H1 (cell line): ENCODE measurements at regions not wholly inside any gene's neighbourhood (a gene's known extent, or its start where the extent isn't known, plus 50 kb on each side); places are given as distances from the start of the nearest gene placed in this dataset.

Experiments
- CTCF ChIA-PET: fragments of 300-600 bp; sonication (Branson Sonifier 250); formaldehyde crosslinking; loops from one replicate; lab custom pipeline; 2021; ENCODE audit not compliant: partially characterized antibody; lab: Charles Lee
- POLR2A ChIA-PET: fragments of 300-600 bp; sonication (Branson Sonifier 250); formaldehyde crosslinking; loops from one replicate; lab custom pipeline; 2021; ENCODE audit warnings: inconsistent platforms; ENCODE audit not compliant: partially characterized antibody; lab: Charles Lee
- DNase-seq, 2 experiments: peaks; one replicate each; pipeline versions ENCODE4 v3.0.0 to v3.0.0-alpha.2; 2010 to 2022; ENCODE audit warnings: low spot score in 2 of 2, low read depth in 1 of 2, mixed read lengths in 1 of 2
- FAIRE-seq: peaks from 2 replicates; lab custom pipeline; 2011; peaks lifted over from hg19 to GRCh38; lab: Jason Lieb, UNC
- H2AFZ ChIP-seq: 2 replicates; pipeline ENCODE4 v1.8.1; 2012; ENCODE audit warnings: low read length, inconsistent platforms
- H2AK5ac ChIP-seq: 2 replicates; pipeline ENCODE4 v1.6.1; 2013; ENCODE audit warnings: low read depth, low read length
- H2BK120ac ChIP-seq: replicated peaks from 2 replicates; pipeline ENCODE3; 2013; ENCODE audit warnings: low read depth, low read length, inconsistent platforms
- H2BK12ac ChIP-seq: 2 replicates; pipeline ENCODE4 v1.6.1; 2013; ENCODE audit warnings: low read depth, low read length
- H2BK15ac ChIP-seq: 2 replicates; pipeline ENCODE4 v1.6.1; 2013; ENCODE audit warnings: low read length
- H2BK20ac ChIP-seq: 2 replicates; pipeline ENCODE4 v1.6.1; 2013; ENCODE audit warnings: low read length
- H2BK5ac ChIP-seq: 2 replicates; pipeline ENCODE4 v1.6.1; 2013; ENCODE audit warnings: low read depth, low read length
- H3K14ac ChIP-seq: 2 replicates; pipeline ENCODE4 v1.6.1; 2013; ENCODE audit warnings: inconsistent platforms; ENCODE audit not compliant: insufficient read length
- H3K18ac ChIP-seq: 2 replicates; pipeline ENCODE4 v1.6.1; 2013; ENCODE audit warnings: low read length; ENCODE audit errors: extremely low read depth
- H3K23ac ChIP-seq: 2 replicates; pipeline ENCODE4 v1.6.1; 2013; ENCODE audit warnings: inconsistent platforms; ENCODE audit not compliant: insufficient read length
- H3K23me2 ChIP-seq: 2 replicates; pipeline ENCODE4 v1.6.1; 2013; ENCODE audit warnings: low read depth, low read length
- H3K27ac ChIP-seq: 2 replicates; pipeline ENCODE4 v1.6.1; 2011; ENCODE audit warnings: low read depth, low read length, inconsistent platforms
- H3K27me3 ChIP-seq, 4 experiments: replicated peaks in 1 of 4; 1 replicate in 1 of 4; 2 replicates in 3 of 4; pipeline versions ENCODE4 v1.6.1 to v1.8.1; 2011 to 2013; ENCODE audit warnings: low read length in 3 of 4, mild to moderate bottlenecking in 3 of 4, inconsistent platforms in 2 of 4, mixed read lengths in 2 of 4, moderate library complexity in 1 of 4; ENCODE audit not compliant: control insufficient read depth in 3 of 4, insufficient read depth in 3 of 4; ENCODE audit errors: extremely low read depth in 1 of 4
- H3K36me3 ChIP-seq, 4 experiments: 2 replicates each; pipeline versions ENCODE4 v1.6.1 to v1.8.1; 2011 to 2013; ENCODE audit warnings: mild to moderate bottlenecking in 4 of 4, low read length in 3 of 4, moderate library complexity in 2 of 4, control low read depth in 1 of 4, inconsistent platforms in 1 of 4; ENCODE audit not compliant: insufficient read depth in 4 of 4, control insufficient read depth in 2 of 4
- H3K4ac ChIP-seq: replicated peaks from 2 replicates; pipeline ENCODE3; 2013; ENCODE audit warnings: low read length, low read depth, mixed read lengths, inconsistent platforms; ENCODE audit not compliant: insufficient read length
- H3K4me1 ChIP-seq, 4 experiments: replicated peaks in 1 of 4; 1 replicate in 1 of 4; 2 replicates in 3 of 4; pipeline versions ENCODE4 v1.6.1 to v1.8.1; 2011 to 2013; ENCODE audit warnings: low read length in 3 of 4, inconsistent platforms in 2 of 4, mixed read lengths in 1 of 4; ENCODE audit not compliant: insufficient read depth in 4 of 4, control insufficient read depth in 3 of 4
- H3K4me2 ChIP-seq, 2 experiments: 2 replicates each; pipeline versions ENCODE4 v1.6.1 to v1.8.1; 2011 to 2013; ENCODE audit warnings: low read depth in 2 of 2, low read length in 2 of 2, control low read depth in 1 of 2, inconsistent platforms in 1 of 2, mild to moderate bottlenecking in 1 of 2; ENCODE audit not compliant: insufficient read depth in 1 of 2
- H3K4me3 ChIP-seq, 4 experiments: fragments of 200-600, 300-600 bp in 1 of 4; sonication (generic), shearing (Covaris generic), sonication (Bioruptor Twin) in 1 of 4; 2 replicates each; pipeline versions ENCODE4 v1.5.1 to v1.8.1; 2011 to 2016; ENCODE audit warnings: low read length in 4 of 4, low read depth in 3 of 4, control low read depth in 2 of 4, inconsistent platforms in 2 of 4, mild to moderate bottlenecking in 2 of 4, mixed read lengths in 1 of 4, moderate library complexity in 1 of 4; ENCODE audit not compliant: insufficient read depth in 2 of 4; ENCODE audit errors: extremely low read depth in 1 of 4
- H3K56ac ChIP-seq: replicated peaks from 2 replicates; pipeline ENCODE3; 2013; ENCODE audit warnings: low read depth, mild to moderate bottlenecking, mixed read lengths, low read length, inconsistent platforms; ENCODE audit not compliant: insufficient read length
- H3K79me1 ChIP-seq: 2 replicates; pipeline ENCODE4 v1.6.1; 2013; ENCODE audit warnings: low read depth, low read length, control low read depth
- H3K79me2 ChIP-seq, 2 experiments: 2 replicates each; pipeline versions ENCODE4 v1.6.1 to v1.8.1; 2012 to 2013; ENCODE audit warnings: low read length in 2 of 2, mild to moderate bottlenecking in 2 of 2, inconsistent platforms in 1 of 2; ENCODE audit not compliant: insufficient read depth in 2 of 2, control insufficient read depth in 1 of 2
- H3K9ac ChIP-seq, 4 experiments: replicated peaks in 1 of 4; 1 replicate in 1 of 4; 2 replicates in 3 of 4; pipeline versions ENCODE4 v1.6.1 to v1.8.1; 2011 to 2013; ENCODE audit warnings: low read depth in 3 of 4, low read length in 3 of 4, control low read depth in 2 of 4, mild to moderate bottlenecking in 2 of 4, moderate library complexity in 2 of 4, inconsistent platforms in 1 of 4; ENCODE audit errors: extremely low read depth in 1 of 4
- H3K9me3 ChIP-seq, 2 experiments: 2 replicates each; pipeline versions ENCODE4 v1.6.1 to v1.8.1; 2012 to 2013; ENCODE audit warnings: mild to moderate bottlenecking in 2 of 2, moderate library complexity in 2 of 2, control low read depth in 1 of 2, inconsistent platforms in 1 of 2, low read depth in 1 of 2, low read length in 1 of 2, mixed read lengths in 1 of 2; ENCODE audit not compliant: insufficient read depth in 2 of 2
- H4K20me1 ChIP-seq, 2 experiments: replicated peaks in 1 of 2; 2 replicates each; pipeline versions ENCODE3 to v1.8.1; 2011 to 2013; ENCODE audit warnings: inconsistent platforms in 2 of 2, low read length in 2 of 2, mild to moderate bottlenecking in 1 of 2; ENCODE audit not compliant: insufficient read depth in 2 of 2, control insufficient read depth in 1 of 2
- H4K5ac ChIP-seq: 2 replicates; pipeline ENCODE4 v1.6.1; 2013; ENCODE audit warnings: low read length, low read depth, mixed read lengths, inconsistent platforms; ENCODE audit not compliant: insufficient read length
- H4K8ac ChIP-seq: 2 replicates; pipeline ENCODE4 v1.8.0; 2013; ENCODE audit warnings: mild to moderate bottlenecking, moderate library complexity, low read length, inconsistent platforms; ENCODE audit not compliant: insufficient read depth; ENCODE audit errors: extremely low read depth
- H4K91ac ChIP-seq: replicated peaks from 2 replicates; pipeline ENCODE3; 2013; ENCODE audit warnings: low read length, mixed read lengths, inconsistent platforms; ENCODE audit not compliant: insufficient read length
- BCL11A ChIP-seq, 2 experiments: IDR thresholded peaks; one replicate each; pipeline ENCODE4 v1.6.1; 2011; ENCODE audit warnings: low read depth in 2 of 2, low read length in 2 of 2, mild to moderate bottlenecking in 2 of 2
- CHD2 ChIP-seq: IDR thresholded peaks from 2 replicates; pipeline ENCODE4 v1.6.1; 2012; ENCODE audit warnings: low read length, improper control_type of control experiment
- CREB1 ChIP-seq: IDR thresholded peaks from 2 replicates; pipeline ENCODE4 v1.6.1; 2012; ENCODE audit warnings: inconsistent platforms
- MAFK ChIP-seq: IDR thresholded peaks from 2 replicates; pipeline ENCODE4 v1.6.1; 2012; ENCODE audit warnings: low read depth, mild to moderate bottlenecking, improper control_type of control experiment, low read length
- RBBP5 ChIP-seq: IDR thresholded peaks from 2 replicates; pipeline ENCODE4 v1.7.1; 2012; ENCODE audit warnings: low read depth, mild to moderate bottlenecking, inconsistent platforms, low read length, moderate library complexity, borderline replicate concordance
- SIRT6 ChIP-seq: IDR thresholded peaks from one replicate; pipeline ENCODE4 v1.7.1; 2012; ENCODE audit warnings: low read length, inconsistent platforms
- SIX5 ChIP-seq: IDR thresholded peaks from 2 replicates; pipeline ENCODE4 v1.6.1; 2011; ENCODE audit warnings: mild to moderate bottlenecking, low read depth, low read length
- TCF12 ChIP-seq: IDR thresholded peaks from 2 replicates; pipeline ENCODE4 v1.6.1; 2011; ENCODE audit warnings: low read depth, mild to moderate bottlenecking, low read length

- FAIRE-seq: no peak
- Histone ChIP-seq H3K14ac (no peak overlapping the region), H3K23ac (no peak overlapping the region), H3K9ac (no peak overlapping the region), H2BK5ac (no peak overlapping the region), H3K79me1 (no peaks in the 10 kb centered on the region), H3K23me2 (no peaks in the 10 kb centered on the region), H3K4me2 (no peak overlapping the region), H4K8ac (no peak overlapping the region), H3K4ac (no peak overlapping the region), H3K27me3 (no peaks in the 10 kb centered on the region), H4K20me1 (no peaks in the 10 kb centered on the region), H3K36me3 (no peaks in the 10 kb centered on the region), H3K56ac (no peak overlapping the region), H3K79me2 (no peaks in the 10 kb centered on the region), H2BK15ac (no peak overlapping the region), H2BK20ac (no peak overlapping the region), H2BK120ac (no peak overlapping the region)
- ChIA-PET POLR2A (no interaction called here), CTCF (no interaction called here)
- DNase-seq: no peak
- no peak for TF ChIP-seq CHD2
- TF ChIP-seq RBBP5: no peak
- TF ChIP-seq MAFK: no peak
- no peak for TF ChIP-seq SIX5
- no peak for TF ChIP-seq SIRT6
- TF ChIP-seq CREB1: no peak
- no peak for TF ChIP-seq TCF12
- no peak for TF ChIP-seq BCL11A (IDR thresholded peaks at IDR 0.05; ENCODE audit: low read depth in 2 of 2, low read length in 2 of 2)
- TF ChIP-seq, all 59 proteins: peak for 0
- H3K9me3 ChIP-seq: no peaks in the 10 kb centered on the region; a peak in 1 of 4 replicates
- H3K4me1 ChIP-seq: no peaks in the 10 kb centered on the region
- H3K27ac ChIP-seq: no peak overlapping the region
- no peak overlapping the region for H2AK5ac ChIP-seq
- H4K91ac ChIP-seq: no peak overlapping the region
- H3K4me3 ChIP-seq: no peak overlapping the region
- no peak overlapping the region for H2AFZ ChIP-seq
- H4K5ac ChIP-seq: no peak overlapping the region
- no peak overlapping the region for H2BK12ac ChIP-seq
- no peak overlapping the region for H3K18ac ChIP-seq
These were observed 123.4 kb downstream of the FSCB start for GRCh38 chr14:44383636-44384035.
